ENCODE measurements at regions not wholly inside any gene's neighbourhood (a gene's known extent, or its start where the extent isn't known, plus 50 kb on each side); places are given as distances from the start of the nearest gene placed in this dataset.

- no peak for TF ChIP-seq CTCF (IDR thresholded peaks at IDR 0.05; ENCODE audit: insufficient read depth, low read depth, low read length)
- no peak for TF ChIP-seq EZH2 (IDR thresholded peaks at IDR 0.05; ENCODE audit: insufficient read depth, low read length)
Observed at GRCh38 chr9:108688051-108688450, 167.7 kb downstream of the ACTL7B start.

All from astrocyte (in vitro differentiated cells and primary cell).